ENCODE measurements at regions not wholly inside any gene's neighbourhood (a gene's known extent, or its start where the extent isn't known, plus 50 kb on each side); places are given as distances from the start of the nearest gene placed in this dataset.

DNA sequence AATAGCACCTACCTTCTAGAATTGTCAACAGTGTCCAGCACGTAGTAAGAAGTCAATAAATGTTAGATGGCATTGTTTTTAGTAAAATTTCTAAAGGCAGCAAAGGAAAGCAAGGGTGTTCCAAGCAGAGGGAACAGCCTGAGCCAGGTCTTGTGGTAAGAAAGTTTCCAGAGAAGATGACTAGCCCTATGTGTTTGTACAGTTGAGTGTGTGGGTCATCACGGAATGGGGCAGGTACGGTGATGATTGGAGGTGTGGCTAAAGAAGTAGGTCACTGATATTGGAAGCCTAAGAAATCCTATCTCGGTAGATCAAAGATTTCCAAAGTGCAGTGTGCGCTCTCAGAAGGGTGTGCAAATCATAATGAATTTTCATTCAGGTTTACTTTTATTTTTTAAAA is 94.2 kb upstream of the BCL6 start:
- TF ChIP-seq, protein P1, sequence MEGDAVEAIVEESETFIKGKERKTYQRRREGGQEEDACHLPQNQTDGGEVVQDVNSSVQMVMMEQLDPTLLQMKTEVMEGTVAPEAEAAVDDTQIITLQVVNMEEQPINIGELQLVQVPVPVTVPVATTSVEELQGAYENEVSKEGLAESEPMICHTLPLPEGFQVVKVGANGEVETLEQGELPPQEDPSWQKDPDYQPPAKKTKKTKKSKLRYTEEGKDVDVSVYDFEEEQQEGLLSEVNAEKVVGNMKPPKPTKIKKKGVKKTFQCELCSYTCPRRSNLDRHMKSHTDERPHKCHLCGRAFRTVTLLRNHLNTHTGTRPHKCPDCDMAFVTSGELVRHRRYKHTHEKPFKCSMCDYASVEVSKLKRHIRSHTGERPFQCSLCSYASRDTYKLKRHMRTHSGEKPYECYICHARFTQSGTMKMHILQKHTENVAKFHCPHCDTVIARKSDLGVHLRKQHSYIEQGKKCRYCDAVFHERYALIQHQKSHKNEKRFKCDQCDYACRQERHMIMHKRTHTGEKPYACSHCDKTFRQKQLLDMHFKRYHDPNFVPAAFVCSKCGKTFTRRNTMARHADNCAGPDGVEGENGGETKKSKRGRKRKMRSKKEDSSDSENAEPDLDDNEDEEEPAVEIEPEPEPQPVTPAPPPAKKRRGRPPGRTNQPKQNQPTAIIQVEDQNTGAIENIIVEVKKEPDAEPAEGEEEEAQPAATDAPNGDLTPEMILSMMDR (IDR thresholded peaks at IDR 0.05; ENCODE audit: low read depth, low read length) = no peak
- TF ChIP-seq POLR2A (IDR thresholded peaks at IDR 0.05; ENCODE audit: extremely low read depth, insufficient read length) = no peak
- TF ChIP-seq, protein P2, sequence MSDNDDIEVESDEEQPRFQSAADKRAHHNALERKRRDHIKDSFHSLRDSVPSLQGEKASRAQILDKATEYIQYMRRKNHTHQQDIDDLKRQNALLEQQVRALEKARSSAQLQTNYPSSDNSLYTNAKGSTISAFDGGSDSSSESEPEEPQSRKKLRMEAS (IDR thresholded peaks at IDR 0.05; ENCODE audit: low read depth, low read length) = no peak
